22Rv1 (cell line): ENCODE measurements at regions not wholly inside any gene's neighbourhood (a gene's known extent, or its start where the extent isn't known, plus 50 kb on each side); places are given as distances from the start of the nearest gene placed in this dataset.

Experiments
- CTCF ChIP-seq: fragments of 450-650 bp; IDR thresholded peaks from 2 replicates; pipeline ENCODE4 v1.5.1; 2017; ENCODE audit warnings: mild to moderate bottlenecking
- ZFX ChIP-seq: fragments of 450-650 bp; IDR thresholded peaks from 2 replicates; pipeline ENCODE4 v1.6.1; 2017; ENCODE audit warnings: antibody characterized with exemption, borderline replicate concordance

- TF ChIP-seq CTCF (no peak), ZFX (no peak)
Observed at GRCh38 chr6:40958738-40959137, 80.3 kb downstream of the UNC5CL start.
